COLO668 (cell line): ENCODE measurements at regions not wholly inside any gene's neighbourhood (a gene's known extent, or its start where the extent isn't known, plus 50 kb on each side); places are given as distances from the start of the nearest gene placed in this dataset.
"Not testable (repeated sequence)": the region's sequence is repeated elsewhere in the genome, so short reads cannot be mapped to it uniquely, and the experiment has no call there.

Experiments used
- DNase-seq: peaks from one replicate; lab custom pipeline; 2025; ENCODE audit not compliant: unreplicated experiment; lab: John Stamatoyannopoulos, UW

DNA sequence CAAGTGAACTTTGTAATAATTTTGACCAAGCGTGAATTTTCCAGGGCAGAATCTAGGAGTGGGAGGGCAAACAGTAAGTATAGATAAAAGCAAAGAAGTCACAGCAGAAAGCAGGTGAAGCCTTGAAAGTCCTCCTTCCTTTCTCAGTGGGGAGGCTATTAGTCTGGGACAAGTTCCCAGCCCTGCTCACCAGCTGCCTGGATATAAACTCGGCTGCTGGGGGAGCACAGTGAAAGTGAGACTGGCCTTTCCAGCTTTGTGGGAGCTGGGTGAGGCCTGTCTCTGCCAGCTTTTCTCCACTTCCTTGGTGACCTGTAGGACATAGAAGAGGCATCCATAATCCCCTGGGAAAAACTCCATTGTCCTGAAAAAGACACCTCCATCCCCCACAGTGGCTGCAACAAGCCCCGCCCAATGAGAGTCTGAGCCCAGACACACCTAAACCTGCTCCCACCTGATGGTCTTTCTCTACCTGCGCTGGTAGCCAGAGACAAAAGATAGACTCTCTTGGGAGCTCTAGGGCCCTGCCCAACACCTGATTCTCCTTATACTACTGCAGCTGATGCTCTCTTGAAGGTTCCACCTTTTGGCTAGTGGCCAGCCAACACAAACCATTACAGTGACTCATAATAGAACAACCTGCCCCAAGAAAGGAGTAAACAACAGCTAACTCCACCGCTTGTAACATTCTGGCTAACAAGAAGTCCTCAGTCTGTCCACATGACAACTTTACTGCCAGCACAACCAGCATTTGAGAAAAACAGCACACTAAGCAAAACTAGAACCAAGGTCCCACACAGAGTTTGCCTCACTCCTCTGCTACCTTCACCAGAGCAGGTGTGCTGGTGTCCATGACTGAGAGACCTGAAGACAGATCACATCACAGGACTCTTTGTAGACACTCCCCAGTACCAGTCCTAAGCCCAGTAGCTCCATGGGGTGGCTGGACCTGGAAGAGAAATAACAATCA is 252.2 kb upstream of the SLITRK6 start:
- DNase-seq, result peak; percentile 68

- DNase-seq, result no peak
These were observed 239.3 kb upstream of the SLITRK6 start for GRCh38 chr13:86038490-86038889.

DNA sequence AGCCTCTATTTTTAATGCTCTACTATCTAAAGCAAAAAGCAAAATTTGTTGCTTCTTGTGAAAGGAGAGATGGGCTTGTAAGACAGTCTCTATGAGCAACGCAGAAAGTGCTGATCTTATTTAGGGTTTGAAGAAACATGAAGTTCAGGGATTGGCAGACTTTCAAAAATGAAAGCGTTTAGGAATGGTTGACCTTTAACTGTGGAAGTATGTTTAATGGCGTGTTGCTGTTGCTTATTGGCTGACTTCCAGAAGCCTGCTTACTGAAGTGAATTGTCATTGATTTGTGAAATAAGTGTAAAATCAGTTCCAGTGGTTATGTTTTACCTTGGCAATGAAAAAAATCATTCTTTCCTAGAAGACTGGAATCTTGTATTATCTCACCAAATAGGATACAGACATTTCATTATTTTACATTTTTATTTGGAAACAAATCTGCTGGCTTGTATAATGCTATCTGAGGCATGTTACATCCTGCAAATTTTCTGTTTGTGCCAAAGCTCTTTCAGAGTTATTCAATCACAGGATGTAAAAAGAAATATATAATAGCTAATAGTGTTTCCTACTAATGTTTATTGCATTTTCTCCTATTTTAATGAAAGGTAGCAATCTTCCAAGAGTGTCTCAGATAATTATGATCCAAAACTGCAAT is 221.3 kb upstream of the SLITRK6 start:
- no peak for DNase-seq

DNA sequence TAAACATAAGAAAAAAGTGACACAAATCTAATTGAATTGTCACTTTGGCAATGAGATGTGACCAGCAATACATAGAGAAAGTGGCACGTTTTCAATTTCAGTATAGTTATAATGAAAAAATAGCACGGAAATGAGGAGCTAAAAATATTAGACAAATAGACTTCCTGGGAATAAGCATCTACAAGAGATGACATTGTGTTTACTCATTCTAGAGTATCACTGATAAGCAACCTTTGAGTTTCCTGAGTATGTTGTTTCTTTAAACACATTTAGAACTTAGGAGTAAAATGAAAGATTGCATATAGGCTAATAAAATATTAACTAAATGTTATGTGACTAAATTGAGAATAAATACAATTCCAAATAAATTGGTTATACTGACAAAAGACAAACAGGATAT is 207.1 kb upstream of the SLITRK6 start:
- DNase-seq, result no peak

GRCh38 chr13:86003029-86003428 is 203.8 kb upstream of the SLITRK6 start:
- peak; percentile 54 for DNase-seq

GRCh38 chr13:86000546-86000945 is 201.3 kb upstream of the SLITRK6 start:
- no peak for DNase-seq

DNA sequence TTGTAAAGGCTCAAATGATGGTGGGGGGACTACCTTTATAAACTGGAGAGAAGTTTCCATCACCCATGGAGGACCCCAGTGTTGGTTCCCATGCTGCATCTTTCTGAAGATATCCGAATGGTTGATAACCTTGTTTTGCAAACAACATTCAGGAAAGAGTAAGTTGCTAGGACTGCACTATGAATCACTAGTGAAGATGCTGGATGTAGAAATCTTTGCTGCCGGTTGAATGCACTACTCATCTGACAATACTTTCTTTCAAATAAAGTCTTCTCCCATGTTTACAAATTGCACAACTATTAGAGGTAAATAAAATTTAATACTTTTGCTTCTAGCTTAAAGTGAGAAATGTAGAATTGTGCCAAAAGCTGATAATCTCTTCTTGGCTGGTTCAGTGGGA is 198.4 kb upstream of the SLITRK6 start:
- no peak for DNase-seq

DNA sequence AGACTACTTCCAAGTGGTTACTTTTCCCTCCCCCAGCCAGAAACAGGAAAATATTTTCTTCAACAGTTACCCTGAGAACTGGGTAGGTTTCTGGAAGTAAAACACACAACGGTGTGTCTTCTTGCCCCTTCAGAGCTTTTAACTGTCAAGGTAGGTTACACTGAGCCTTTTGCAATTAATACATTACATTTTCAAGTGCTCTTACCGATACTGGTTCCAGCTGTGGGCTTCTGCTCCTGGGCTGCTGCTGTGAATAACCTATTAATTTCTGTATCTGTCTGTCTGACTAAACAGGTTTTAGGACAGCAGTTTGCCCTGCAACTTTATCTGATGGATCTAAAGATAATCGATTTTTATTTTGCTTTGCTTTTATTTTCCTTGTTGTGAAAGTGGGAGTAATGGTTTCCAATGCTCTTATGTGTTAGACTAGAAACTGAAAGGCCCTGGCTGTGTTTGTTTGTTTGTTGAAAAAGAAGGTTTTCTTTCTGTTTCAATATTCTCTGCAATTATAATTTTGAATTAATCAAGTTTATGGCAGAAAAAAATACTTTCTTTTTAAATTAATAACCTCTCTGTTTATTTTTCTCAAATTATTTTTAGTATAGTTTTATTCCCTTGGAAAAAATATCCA is 196.7 kb upstream of the SLITRK6 start:
- DNase-seq, result no peak

- no peak for DNase-seq
These were observed 194.3 kb upstream of the SLITRK6 start for GRCh38 chr13:85993567-85993966.

GRCh38 chr13:85990397-85990796 is 191.2 kb upstream of the SLITRK6 start:
- no peak for DNase-seq

DNA sequence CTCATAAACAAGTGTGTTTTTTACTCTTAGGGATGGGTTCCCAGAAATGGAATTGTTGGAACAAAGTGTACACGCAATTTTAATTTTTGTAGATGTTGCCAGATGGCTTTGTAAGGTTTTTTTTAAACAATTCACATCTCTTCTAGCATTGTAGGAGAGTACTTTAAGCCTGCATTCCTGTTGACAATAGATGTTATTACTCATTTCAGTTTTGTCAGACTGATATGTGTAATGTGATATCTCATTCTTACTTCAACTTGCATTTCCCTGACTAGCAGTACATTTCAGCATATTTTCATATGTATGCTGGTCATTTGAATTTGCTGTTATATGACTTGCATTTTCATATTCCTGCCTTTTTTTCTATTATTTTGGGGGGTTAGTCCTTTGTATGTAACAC is 186.6 kb upstream of the SLITRK6 start:
- DNase-seq, result no peak

DNA sequence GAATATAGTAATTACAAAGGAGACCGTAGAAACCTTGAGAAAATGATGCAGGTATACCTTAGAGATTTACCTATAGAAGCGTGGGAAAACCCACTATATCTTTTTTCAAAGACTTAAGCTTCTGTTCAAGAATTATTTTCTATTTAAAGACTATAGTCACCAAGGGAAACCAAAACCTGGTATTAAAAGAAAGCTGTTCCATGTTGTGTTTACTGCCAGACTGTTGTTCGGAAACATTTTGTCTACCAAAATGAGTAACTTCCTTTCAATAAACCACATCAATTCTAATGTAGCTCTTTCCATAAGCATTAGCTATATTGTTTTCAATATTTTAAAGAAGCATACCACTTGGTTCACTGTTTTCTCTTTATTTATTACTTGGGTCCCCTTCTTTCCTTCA is 182.9 kb upstream of the SLITRK6 start:
- no peak for DNase-seq

DNA sequence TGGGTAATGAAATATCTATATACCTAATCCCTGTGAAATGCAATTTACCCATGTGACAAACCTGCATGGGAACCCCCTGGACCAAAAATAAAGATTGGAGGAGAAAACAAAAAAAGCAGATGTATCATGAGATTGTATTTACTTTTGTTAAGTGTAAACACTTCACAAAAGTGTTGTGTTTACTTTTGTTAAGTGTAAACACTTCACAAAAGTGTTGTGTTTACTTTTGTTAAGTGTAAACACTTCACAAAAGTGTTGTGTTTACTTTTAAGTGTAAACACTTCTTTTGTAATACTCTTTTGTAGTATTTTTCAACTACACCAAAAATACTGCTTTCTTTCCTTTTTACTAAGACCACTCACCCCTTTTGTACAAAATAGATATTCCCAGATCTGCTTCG is 181.2 kb upstream of the SLITRK6 start:
- not testable (repeated sequence) for DNase-seq

DNA sequence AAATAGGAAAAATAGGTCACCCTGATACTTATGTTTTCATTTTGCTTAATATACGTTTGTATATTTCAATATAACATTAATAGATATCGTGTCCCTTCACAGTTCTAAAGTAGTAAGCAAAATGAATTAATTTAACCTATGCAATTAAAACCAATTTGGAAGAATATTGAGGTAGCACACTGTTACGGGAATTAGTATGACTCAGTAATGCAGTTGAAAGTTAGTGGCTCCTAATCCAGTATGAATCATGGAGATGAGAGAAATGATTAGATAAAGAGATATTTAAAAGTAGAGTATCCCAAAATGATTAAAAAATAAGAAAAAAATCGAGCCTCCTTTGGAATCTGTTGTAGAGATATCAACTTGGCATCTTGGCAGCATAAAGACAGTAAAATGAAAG is 177.0 kb upstream of the SLITRK6 start:
- no peak for DNase-seq

DNA sequence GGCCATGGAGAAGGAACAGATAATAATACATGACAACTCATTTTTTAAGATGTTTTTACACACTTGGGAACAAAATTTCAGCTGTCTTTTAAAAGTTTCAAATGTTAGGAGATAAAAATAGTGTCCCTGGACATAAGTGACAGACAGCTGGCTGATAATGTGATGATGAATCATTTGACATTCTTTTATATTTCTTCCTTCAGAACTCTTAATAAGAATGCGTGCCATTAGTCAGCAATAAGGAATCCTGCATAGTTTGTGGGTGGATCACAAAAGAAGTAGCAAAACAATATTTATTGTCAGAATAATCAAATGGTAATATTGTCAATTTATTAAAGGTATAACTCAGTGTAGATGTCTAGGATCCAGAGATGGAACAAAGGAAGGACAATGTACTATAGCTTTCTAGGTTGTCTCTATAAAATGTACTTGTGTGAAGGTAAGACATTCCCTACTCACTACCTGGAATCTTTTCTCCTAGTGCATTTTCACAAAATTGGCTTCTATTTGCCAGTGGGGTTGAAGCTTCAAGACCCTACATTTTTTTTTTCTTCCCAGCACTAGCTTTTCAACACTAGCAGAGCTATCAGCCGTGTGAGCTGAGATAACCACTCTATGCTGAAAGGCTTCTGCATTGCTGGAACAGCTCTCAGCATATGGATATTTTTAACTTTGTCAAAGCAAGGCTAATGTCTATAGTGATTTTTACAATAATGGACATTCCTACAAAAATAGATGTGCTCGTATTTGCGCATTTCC is 175.6 kb upstream of the SLITRK6 start:
- no peak for DNase-seq

- no peak for DNase-seq
These were observed 171.5 kb upstream of the SLITRK6 start for GRCh38 chr13:85970727-85971126.

DNA sequence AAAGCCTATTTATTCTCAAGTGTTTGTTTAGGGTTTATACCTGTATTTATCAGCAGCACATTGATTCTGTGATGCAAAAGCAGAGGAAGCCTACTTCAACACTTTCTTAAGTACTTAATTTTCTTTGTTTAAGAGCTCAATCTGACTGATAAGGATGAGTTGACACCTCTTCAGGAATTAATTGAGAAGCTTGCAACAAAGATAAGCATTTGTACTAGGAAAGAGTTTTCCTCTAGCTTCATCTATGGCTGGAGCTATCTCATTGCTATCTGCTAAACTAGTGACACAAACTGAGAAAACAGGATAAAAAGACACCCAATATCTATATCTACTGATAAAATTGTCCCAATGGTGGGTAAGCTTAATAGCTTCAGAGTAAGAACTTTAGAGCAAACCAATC is 170.1 kb upstream of the SLITRK6 start:
- no peak for DNase-seq

GRCh38 chr13:85935868-85936467 is 136.7 kb upstream of the SLITRK6 start:
- no peak for DNase-seq

- no peak for DNase-seq
These were observed 130.9 kb upstream of the SLITRK6 start for GRCh38 chr13:85930108-85930507.

DNA sequence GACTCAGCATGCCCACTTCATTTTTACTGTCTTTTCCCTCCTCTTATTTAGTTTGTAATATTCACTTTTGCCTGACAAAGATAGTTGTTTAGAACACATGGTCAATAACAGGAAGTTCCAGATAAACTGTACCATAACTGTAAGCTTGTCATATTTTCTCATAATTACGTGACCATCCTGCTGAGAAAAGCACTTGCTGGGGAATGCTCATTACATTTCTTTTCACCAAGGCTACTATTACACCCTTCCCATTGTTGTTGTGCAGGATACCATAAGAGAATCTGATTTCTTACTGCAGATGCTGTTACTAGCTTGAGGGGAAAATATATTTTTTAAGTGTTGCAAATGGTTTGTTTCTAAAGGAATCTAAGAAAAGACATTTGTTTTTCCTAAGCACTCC is 111.7 kb upstream of the SLITRK6 start:
- DNase-seq, result no peak

- no peak for DNase-seq
These were observed 101.3 kb upstream of the SLITRK6 start for GRCh38 chr13:85900521-85900920.
